ENCODE measurements at regions not wholly inside any gene's neighbourhood (a gene's known extent, or its start where the extent isn't known, plus 50 kb on each side); places are given as distances from the start of the nearest gene placed in this dataset.

DNA sequence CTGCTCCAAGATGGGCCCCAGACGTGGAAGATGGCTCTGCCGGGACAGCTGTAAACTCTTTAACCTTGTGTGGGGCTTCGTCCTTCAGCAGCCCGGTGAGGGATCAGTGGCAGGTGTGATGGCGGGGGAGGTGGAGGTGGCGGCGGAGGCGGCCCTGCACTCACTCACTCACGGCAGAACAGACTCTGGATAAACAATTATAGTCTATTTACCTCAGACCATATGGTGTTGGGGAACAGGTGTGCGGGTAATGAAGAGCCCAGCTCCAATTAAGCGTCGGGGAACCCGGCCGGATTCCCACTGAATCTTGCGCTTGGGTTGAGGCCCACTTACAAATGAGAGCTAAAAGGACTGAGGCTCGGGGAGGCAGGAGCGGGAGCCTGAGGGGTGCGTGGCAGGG lies 104.3 kb upstream of the SDK2 start:
- peak; percentile 75 for DNase-seq (ENCODE audit: low spot score)
- in situ Hi-C loops (cut with HindIII; ENCODE audit: low sequenced_read_pairs) = no loop called here

DNA sequence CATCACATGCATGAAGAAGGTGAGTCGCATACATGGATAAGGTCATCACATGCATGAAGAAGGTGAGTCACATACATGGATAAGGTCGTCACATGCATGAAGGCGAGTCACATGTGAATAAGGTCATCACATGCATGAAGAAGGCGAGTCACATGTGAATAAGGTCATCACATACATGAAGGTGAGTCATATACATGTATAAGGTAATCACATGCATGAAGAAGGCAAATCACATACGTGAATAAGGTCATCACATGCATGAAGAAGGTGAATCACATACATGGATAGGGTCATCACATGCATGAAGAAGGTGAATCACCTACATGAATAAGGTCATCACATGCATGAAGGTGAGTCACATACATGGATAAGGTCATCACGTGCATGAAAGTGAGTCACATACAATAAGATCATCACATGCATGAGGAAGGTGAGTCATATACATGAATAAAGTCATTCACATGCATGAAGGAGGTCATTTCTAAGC lies 105.1 kb upstream of the SDK2 start:
- in situ Hi-C loops (cut with HindIII; ENCODE audit: low sequenced_read_pairs) = no loop called here
- DNase-seq (ENCODE audit: low spot score) = no peak

DNA sequence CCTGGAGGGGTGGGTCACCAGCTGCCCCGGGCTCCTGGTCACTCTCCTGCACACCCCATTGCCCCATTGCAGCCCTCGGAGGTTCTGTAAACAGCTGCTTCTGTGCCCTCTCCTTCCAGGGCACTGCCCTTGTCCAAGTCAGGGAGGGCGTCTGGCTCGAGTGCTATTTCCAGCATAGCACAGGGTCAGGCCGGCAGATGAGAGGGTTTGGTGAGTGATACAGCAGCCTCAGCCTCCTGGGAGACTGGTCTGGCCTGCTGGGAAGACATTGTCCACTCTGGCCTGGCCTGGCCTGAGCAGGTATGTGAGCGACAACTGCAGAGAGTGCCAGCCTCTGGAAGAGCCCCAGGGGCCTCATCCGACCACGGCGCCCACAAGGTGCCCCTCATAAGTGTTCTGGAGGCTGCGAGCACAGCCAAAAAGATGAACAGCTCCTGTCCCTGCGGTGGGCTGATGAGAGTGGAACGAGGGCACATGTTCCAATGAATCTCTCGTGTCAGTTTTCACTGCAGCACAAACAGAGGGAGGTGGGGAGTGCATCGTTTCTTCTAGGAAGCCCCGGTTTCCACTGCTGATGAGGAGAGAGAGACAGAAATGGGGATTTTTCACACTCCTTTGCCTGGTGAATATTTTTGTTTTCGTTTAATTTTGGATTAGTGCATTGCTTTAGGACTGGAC lies 105.8 kb upstream of the SDK2 start:
- in situ Hi-C loops (cut with HindIII; ENCODE audit: low sequenced_read_pairs) = no loop called here
- no peak for DNase-seq (ENCODE audit: low spot score)

DNA sequence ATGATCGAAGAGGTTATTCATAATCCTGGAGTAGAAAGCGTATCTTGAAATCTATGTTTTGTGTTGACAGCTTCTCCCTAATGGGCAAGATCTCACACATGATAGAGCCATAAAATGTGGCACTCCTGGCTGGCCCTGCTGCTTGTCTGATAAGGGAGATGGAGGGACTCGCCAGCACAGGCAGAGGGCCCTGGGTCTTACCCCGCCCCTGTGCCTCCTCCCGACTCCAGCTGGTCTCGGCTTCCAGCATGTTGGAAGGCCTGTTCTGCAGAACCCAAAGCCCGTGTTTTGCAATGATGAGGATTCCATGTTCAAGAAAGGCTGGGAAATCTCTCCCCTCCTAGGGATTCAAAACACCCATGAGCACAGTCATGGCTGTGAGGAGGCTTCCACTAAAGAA lies 106.7 kb upstream of the SDK2 start:
- in situ Hi-C loops (cut with HindIII; ENCODE audit: low sequenced_read_pairs) = no loop called here
- DNase-seq (ENCODE audit: low spot score) = no peak

DNA sequence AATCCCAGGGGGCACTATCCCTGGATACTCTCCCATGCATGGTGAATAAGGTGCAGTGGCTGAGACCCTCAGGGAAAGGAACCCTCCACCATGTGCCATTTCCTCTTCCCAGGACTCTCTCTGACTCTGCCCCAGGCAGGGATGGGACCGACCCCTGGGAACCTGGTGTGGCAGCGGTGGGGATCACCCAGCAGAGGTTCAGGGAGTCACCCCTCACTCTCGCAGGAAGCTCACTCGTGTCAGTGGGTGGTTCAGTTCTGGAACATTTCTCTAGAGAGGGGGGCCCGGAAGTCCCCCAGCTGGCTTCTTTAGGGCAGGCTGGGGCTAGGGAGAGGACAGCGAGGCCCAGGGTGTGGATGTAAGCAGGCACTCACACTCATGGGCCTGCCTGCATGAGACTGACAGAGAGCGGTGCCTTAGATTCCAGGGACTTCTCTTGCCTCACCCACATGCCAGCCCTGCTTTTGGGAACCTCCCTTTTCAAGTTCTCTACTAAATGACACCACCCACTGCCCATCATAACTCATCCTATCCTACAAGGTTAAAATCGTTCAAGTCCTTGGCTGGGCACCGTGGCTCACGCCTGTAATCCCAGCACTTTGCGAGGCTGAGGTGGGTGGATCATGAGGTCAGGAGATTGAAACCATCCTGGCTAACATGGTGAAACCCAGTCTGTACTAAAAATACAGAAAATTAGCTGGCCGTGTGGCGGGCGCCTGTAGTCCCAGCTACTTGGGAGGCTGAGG lies 109.7 kb upstream of the SDK2 start:
- in situ Hi-C loops (cut with HindIII; ENCODE audit: low sequenced_read_pairs) = no loop called here

DNA sequence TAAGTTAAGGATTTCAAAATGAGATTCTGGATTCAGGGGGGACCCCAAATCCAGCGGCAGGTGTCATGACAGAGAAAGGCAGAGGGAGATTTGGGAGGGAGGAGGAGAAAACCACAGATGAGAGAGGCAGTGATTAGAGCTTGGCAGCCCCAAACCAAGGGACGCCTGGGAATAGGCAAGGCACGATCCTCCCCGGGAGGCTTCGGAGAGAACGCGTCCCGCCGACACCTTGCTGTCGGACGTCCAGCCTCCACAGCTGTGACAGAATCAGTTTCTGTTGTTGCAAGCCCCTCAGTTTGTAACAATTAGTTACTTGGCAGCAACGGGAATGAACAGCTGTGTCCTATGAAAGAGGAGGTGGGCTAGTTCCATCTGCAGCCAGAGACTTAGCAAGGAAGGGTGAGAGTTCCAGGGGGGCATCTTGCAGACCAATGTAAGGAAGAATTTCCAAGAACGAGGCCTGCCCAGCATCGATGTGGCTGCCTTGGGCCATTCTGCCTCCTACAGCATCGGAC lies 110.7 kb upstream of the SDK2 start:
- in situ Hi-C loops (cut with HindIII; ENCODE audit: low sequenced_read_pairs) = no loop called here
- no peak for DNase-seq (ENCODE audit: low spot score)

More for the DNA sequence above, 109.7 kb upstream of the SDK2 start:
- no peak for DNase-seq (ENCODE audit: low spot score)

DNA sequence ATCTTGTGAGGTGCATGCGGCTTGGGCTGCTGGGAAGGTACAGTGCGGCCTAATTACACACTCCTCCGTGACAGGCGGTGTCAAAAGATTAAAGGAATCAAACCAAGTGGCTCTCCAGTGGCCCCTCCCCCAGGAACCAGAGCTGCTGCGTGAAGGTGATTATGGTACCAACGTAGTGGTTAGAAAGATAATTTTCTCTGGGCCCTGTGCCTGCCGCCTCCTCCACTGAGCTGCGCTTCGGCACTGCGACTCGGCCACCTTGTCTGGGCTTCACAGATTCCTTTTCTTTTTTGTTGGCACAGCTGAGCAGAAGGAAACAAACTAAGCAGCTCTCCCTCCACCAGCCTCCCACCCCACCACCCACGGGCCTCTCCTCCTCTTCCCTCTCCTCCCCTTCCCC lies 113.2 kb upstream of the SDK2 start:
- DNase-seq (ENCODE audit: low spot score) = peak; percentile 12
- in situ Hi-C loops (cut with HindIII; ENCODE audit: low sequenced_read_pairs) = no loop called here

DNA sequence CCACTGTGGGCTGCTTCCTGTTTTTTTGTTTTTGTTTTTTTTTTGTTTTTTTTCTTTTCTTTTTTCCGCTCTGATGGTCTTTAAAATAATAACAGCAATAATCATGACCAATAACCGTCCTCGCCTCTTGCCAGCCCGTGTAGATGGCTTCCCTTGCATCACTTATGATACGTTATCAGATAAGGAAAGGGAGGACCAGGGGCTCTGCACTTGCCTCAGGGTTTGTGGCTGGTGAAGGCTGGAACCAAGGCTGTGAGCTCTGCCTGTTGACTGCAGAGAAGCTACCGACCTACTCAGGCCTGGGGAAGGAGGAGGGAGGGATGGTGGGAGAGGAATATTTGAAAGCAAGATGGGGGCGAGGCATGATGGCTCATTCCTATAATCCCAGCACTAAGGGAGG lies 114.0 kb upstream of the SDK2 start:
- in situ Hi-C loops (cut with HindIII; ENCODE audit: low sequenced_read_pairs) = no loop called here
- no peak for DNase-seq (ENCODE audit: low spot score)

DNA sequence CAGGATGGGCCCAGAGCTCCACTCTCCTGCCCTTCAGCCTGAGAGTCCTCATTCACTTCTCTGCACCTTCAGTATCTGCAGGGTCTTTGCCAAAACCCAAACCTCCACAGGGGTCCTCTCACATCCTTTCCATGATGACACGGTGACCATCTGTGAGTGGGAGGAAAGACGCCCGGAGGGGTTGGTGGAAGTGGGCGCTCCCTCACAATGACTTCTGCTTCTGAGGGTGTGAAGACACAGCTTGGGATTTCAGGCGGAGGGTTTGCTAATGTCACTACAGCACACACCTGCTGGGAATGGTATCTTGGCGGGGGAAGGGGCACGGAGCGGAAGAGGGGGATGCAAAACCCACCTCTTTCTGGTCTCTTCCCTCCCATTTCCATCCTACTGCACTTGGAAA lies 115.1 kb upstream of the SDK2 start:
- in situ Hi-C loops (cut with HindIII; ENCODE audit: low sequenced_read_pairs) = no loop called here
- DNase-seq (ENCODE audit: low spot score) = no peak

DNA sequence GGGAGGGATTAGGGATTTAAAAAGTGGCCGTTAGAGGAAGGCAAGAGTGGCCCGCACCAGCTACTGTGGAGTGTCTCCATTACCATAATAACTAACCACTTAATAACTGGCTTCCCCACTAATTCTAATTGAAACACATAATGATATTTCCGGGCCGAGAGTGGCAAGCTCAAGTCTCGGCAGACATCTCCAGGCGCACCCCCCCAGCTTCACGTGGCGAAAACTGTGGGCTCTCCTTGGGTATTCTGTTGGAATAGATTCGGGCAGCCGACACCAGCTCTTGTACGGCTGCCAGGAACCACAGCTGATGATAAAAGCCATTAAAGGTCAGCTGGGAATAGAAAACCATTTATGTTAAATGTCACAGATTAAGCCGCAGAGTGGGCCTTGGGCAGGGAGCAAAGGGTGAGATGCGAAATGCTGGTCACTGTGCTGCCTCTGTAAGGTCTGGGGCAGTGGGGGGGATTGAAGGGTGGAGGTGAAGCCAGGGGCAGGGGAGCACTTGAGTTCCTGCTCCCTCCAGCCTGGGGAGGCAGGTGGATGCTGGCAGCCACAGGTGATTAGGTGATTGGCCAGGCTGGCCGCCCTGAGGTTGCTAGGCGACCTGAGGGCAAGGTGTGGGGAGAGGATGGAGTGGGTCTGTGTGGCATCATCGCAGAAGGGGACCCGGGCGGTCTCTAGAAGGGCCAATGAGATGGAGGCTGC lies 115.6 kb upstream of the SDK2 start:
- DNase-seq (ENCODE audit: low spot score) = no peak
- in situ Hi-C loops (cut with HindIII; ENCODE audit: low sequenced_read_pairs) = no loop called here

DNA sequence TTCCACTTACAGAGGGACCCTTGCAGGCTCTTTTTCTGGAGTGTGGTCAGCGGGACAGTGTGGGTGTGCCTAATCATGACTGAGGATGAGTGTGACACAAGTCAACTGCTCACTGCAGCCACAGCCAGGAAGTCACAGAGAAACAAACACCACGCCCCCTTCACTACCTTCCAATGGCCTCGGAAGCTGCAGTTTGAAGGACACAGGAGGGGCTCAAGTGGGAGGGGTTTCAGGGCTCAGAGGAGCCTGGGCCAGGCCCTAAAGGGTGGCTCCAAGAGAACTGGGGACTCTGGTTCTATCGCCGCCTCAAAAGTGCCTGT lies 116.2 kb upstream of the SDK2 start:
- DNase-seq (ENCODE audit: low spot score) = no peak
- in situ Hi-C loops (cut with HindIII; ENCODE audit: low sequenced_read_pairs) = no loop called here

DNA sequence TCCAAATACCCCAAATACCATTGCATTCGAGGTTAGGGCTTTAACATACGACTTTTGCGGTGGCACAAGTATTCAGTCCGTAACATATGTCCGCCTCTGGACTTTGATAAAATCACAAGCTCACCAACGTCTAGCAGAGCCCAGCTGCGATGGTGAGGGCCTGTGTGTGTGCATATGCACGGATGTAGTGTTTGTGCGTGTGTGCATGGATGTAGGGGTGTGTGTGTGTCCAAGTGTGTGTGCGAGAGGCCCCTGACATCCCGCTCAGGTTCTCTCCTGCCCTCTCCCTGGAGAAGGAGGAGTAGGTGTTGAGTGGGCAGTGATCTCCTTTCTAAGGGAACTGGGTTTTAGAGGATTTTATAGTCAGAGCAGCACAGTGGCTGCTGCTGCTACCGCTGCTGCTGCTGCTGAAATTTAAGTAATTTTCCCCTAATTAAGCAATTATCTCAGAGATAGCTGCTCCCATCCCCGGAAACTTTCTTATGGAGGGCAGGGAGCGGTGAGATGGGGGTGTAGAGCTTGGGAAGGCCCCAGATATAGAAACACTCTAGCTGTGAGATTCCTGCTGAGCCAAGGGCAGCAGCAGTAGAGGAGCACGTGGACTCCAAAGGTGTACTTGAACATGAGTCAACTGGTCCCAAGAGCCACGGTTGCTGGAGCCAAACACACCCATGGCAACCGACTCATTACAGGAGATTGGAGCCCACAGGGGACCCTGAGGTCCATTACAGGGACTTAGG lies 121.7 kb upstream of the SDK2 start:
- in situ Hi-C loops (cut with HindIII; ENCODE audit: low sequenced_read_pairs) = no loop called here
- no peak for DNase-seq (ENCODE audit: low spot score)

DNA sequence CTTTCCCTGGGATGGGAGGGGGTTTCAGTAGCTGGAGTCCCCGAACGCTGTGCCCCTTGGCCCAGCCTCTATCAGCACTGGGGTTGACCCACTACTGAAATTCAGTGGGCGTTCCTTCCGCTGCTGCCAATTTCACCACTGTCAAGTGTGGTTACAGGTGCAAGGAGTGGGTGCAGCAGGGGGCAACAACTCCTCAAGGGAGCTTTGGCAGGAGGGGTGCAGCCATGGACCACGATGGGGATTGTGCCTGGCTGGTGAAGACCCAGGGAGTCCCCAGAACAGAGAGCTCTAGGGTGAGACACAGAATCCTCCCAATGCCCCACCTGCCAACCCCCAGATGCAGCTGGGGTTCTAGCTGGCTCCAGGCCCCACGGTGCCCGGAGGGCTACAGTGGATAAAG lies 123.5 kb upstream of the SDK2 start:
- in situ Hi-C loops (cut with HindIII; ENCODE audit: low sequenced_read_pairs) = no loop called here
- DNase-seq (ENCODE audit: low spot score) = no peak

DNA sequence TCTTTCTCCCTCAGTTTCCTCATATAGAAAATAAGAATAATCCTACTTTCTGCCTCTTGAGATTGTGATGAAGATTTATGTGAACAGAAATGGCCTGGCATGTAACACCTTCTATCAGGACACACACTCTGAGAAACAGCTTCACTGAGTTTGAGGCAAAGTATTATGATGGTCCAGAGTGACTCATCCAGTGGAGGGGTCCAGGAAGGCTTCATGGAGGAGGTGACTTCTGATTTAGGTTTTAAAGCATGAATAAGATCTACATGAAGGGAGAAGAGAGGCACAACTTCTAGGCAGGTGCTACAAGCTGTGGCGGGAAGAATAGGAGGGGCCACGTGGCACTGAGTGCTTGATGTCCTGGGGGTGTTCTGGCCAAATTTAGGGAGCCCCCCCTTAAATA lies 124.4 kb upstream of the SDK2 start:
- in situ Hi-C loops (cut with HindIII; ENCODE audit: low sequenced_read_pairs) = no loop called here
- DNase-seq (ENCODE audit: low spot score) = no peak

DNA sequence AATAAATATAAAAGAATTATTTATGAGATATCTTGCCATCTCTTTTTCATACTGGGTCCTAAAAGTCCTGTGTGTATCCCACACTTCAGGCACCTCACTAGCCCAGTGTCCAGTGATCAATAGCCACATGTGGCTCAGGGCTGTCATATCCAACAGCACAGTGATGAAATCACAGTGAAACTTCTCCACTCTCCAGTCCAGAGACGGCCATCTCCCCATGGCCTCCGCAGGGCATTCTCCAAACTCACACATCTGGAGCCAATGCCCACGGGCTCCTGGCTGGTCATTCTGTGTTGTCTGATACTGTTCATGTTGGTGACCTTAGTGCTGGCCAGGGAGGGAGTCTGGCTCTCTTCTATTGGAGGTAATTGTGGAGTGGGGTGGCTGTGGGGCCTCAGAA lies 125.2 kb upstream of the SDK2 start:
- DNase-seq (ENCODE audit: low spot score) = no peak
- in situ Hi-C loops (cut with HindIII; ENCODE audit: low sequenced_read_pairs) = no loop called here

DNA sequence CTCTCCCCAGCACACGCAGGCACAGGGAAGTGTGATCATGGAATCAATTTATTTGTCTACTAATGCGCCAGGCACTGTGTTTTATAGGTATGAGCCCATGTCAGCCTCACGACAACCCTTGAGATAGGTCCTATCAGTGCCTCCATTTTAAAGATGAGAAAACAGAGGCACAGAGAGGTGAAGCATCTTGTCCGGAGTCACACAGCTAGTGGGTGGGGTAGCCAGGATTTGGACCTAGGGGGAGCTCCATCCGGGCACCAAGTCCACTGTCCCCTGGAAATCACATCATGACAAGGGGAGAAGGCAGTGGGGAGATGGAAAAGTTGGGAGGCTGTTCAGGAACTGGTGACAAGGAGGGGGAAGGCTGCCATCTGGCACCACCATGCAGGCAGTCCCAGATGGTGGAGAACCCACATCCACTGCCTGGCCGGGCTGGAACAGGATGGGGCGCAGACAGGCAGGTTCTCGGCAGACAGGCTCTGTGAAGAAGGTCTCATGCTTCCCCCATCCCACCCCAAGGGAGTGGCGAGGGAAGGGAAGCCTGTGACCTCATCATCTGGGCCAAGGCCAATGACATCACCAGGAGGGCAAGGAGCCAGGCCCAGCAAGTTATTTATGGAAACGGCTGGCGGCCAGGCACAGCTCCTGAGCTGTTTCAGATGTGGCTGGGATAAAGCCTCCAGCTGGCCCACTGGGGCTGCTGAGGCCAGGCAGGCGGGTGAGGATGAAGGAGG lies 126.0 kb upstream of the SDK2 start:
- peak; percentile 48 for DNase-seq (ENCODE audit: low spot score)
- in situ Hi-C loops (cut with HindIII; ENCODE audit: low sequenced_read_pairs) = no loop called here

DNA sequence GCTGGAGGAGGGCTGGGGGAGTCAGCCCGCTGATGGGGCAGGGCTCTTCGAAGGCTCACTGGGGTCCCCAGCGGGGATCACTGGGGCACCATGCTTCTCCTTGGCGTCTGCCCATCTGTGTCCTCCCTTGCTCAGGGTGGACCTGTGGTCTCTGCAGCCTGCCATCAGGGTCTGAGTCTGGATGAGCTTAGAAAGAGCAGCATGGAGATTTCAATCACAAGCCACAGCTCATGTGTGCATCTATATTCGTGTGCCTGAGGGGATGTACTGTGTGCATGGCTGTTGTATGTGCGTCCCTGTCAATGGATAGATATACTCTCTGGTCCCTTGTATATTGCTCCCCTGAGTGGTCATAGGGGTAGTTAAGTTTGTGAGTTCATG lies 126.6 kb upstream of the SDK2 start:
- in situ Hi-C loops (cut with HindIII; ENCODE audit: low sequenced_read_pairs) = no loop called here
- no peak for DNase-seq (ENCODE audit: low spot score)

DNA sequence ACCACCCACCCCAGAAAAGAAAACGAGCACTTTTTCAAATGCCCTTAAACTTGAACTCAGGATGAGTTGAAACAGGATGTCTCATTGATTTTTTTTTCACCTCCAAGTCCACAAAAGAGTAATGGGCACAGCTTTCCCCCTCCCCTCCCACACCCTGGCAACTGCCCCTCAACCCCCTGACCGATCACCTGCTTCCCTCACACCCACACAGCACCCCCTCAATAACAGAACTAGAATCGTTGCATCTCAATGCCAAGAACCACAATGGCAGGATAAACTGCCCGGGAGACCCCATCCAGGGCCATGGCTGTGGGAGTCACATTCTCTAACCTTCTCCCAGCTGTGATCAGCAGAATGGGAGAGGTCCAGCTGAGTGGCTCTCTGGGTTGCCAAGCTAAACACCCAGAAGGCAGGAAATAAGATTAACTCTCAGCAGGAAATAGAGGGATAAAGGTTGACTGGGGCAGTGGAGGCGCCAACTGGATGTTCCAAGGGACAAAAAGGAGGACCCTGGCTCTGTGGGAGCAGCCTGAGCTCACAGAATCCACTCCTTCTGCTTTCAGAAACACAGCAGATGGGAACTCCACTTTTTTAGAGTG lies 128.0 kb upstream of the SDK2 start:
- in situ Hi-C loops (cut with HindIII; ENCODE audit: low sequenced_read_pairs) = no loop called here

DNA sequence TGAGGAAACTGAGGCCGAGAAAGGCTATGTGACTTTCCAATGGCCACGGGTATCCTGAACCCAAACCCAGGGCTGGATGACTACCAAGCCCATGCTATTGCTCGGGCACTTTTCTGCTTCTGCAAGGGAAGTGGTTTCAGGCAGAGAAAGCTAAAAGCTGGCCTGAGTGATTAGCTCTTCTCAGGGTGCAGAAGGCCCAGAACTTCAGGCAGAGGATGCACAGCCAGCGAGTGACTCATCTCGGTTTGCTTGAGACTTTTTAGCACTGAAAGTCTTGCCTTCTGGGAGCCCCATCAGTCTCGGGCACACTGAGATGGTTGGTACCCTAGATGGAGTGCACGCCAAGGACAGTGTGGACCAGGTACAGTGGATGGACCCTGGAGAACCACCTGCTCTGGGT lies 129.5 kb upstream of the SDK2 start:
- in situ Hi-C loops (cut with HindIII; ENCODE audit: low sequenced_read_pairs) = no loop called here
- no peak for DNase-seq (ENCODE audit: low spot score)

More for the DNA sequence above, 128.0 kb upstream of the SDK2 start:
- DNase-seq (ENCODE audit: low spot score) = no peak
